B cell (primary cell): ENCODE measurements at regions not wholly inside any gene's neighbourhood (a gene's known extent, or its start where the extent isn't known, plus 50 kb on each side); places are given as distances from the start of the nearest gene placed in this dataset.

ENCODE experiments used
- ATAC-seq: fragments of 200-7000 bp; cut with Tn5 transposase; one replicate; pipeline ENCODE4 v1.10.0; 2021; ENCODE audit warnings: low read depth, mild to moderate bottlenecking, moderate number of reproducible peaks, moderate library complexity
- CTCF ChIA-PET: fragments of 350-600 bp; sonication (Branson Sonifier 250); formaldehyde crosslinking; loops from one replicate; lab custom pipeline; 2021; ENCODE audit warnings: antibody characterized with exemption, inconsistent platforms; lab: Charles Lee
- POLR2A ChIA-PET: fragments of 350-600 bp; sonication (Branson Sonifier 250); formaldehyde crosslinking; loops from one replicate; lab custom pipeline; 2021; ENCODE audit warnings: antibody characterized with exemption; lab: Charles Lee
- DNase-seq: peaks from one replicate; pipeline ENCODE4 v3.0.0; 2013
- H2AFZ ChIP-seq: 2 replicates; pipeline ENCODE4 v1.6.1; 2012; ENCODE audit warnings: mild to moderate bottlenecking, low read depth, low read length; ENCODE audit not compliant: insufficient read depth, poor library complexity, severe bottlenecking
- H3K27ac ChIP-seq, 2 donors: 1 replicate in 1 of 2; 2 replicates in 1 of 2; pipeline ENCODE4 v1.5.1; 2012 to 2013; ENCODE audit warnings: low read length in 2 of 2, mild to moderate bottlenecking in 2 of 2, moderate library complexity in 1 of 2
- H3K27me3 ChIP-seq, 4 experiments: fragments of 200-600 bp in 1 of 4; sonication (generic) in 1 of 4; replicated peaks in 1 of 4; 1 replicate in 2 of 4; 2 replicates in 2 of 4; pipeline versions ENCODE4 v1.6.1 to v1.7.0; 2013 to 2016; ENCODE audit warnings: low read length in 3 of 4, mild to moderate bottlenecking in 2 of 4, mixed read lengths in 1 of 4, moderate library complexity in 1 of 4; ENCODE audit not compliant: insufficient read depth in 4 of 4, control insufficient read depth in 3 of 4; ENCODE audit errors: control extremely low read depth in 1 of 4
- H3K36me3 ChIP-seq, 2 experiments: replicated peaks in 1 of 2; 1 replicate in 1 of 2; 2 replicates in 1 of 2; pipeline versions ENCODE4 v1.6.1 to v1.7.1; 2013; ENCODE audit warnings: low read length in 1 of 2; ENCODE audit not compliant: insufficient read depth in 2 of 2, control insufficient read depth in 1 of 2; ENCODE audit errors: control extremely low read depth in 1 of 2, extremely low read depth in 1 of 2
- H3K4me1 ChIP-seq, 2 donors: fragments of 200-600 bp in 1 of 2; sonication (generic) in 1 of 2; 1 replicate in 1 of 2; 2 replicates in 1 of 2; pipeline versions ENCODE4 v1.5.1 to v1.6.1; 2013 to 2017; ENCODE audit warnings: low read length in 2 of 2; ENCODE audit not compliant: control insufficient read depth in 2 of 2, insufficient read depth in 2 of 2
- H3K4me2 ChIP-seq: replicated peaks from 2 replicates; pipeline ENCODE3; 2012; ENCODE audit warnings: mild to moderate bottlenecking, low read depth, low read length; ENCODE audit not compliant: poor library complexity, severe bottlenecking
- H3K4me3 ChIP-seq, 5 experiments: fragments of 200-600 bp in 1 of 5; sonication (generic) in 1 of 5; 1 replicate in 3 of 5; 2 replicates in 2 of 5; pipeline versions ENCODE4 v1.5.1 to v1.7.0; 2011 to 2016; ENCODE audit warnings: low read length in 4 of 5, mild to moderate bottlenecking in 4 of 5, low read depth in 2 of 5, control low read depth in 1 of 5, moderate library complexity in 1 of 5; ENCODE audit not compliant: insufficient read depth in 1 of 5; ENCODE audit errors: control extremely low read depth in 1 of 5, extremely low read depth in 1 of 5
- H3K79me2 ChIP-seq: fragments of 200-600 bp; sonication (generic); one replicate; pipeline ENCODE4 v1.6.0; 2016; ENCODE audit warnings: low read length; ENCODE audit not compliant: control insufficient read depth, insufficient read depth
- H3K9ac ChIP-seq: fragments of 200-600 bp; sonication (generic); 2 replicates; pipeline ENCODE4 v1.6.1; 2017; ENCODE audit warnings: mild to moderate bottlenecking, low read length, moderate library complexity
- H3K9me3 ChIP-seq, 3 donors: one replicate each; pipeline versions ENCODE4 v1.6.1 to v1.7.1; 2013; ENCODE audit warnings: low read length in 2 of 3; ENCODE audit not compliant: control insufficient read depth in 2 of 3, insufficient read depth in 1 of 3; ENCODE audit errors: control extremely low read depth in 1 of 3
- H4K20me1 ChIP-seq: 2 replicates; pipeline ENCODE4 v1.6.0; 2012; ENCODE audit warnings: mild to moderate bottlenecking, low read length; ENCODE audit not compliant: insufficient read depth, control insufficient read depth, poor library complexity, severe bottlenecking
- H3K27ac Mint-ChIP-seq: one replicate; pipeline ENCODE4 v1.8.0; 2021; ENCODE audit warnings: mixed read lengths
- H3K27me3 Mint-ChIP-seq: one replicate; pipeline ENCODE4 v1.8.0; 2021; ENCODE audit warnings: mixed read lengths
- H3K4me1 Mint-ChIP-seq: one replicate; pipeline ENCODE4 v1.8.0; 2021; ENCODE audit warnings: mixed read lengths
- H3K4me3 Mint-ChIP-seq: one replicate; pipeline ENCODE4 v1.8.0; 2021; ENCODE audit warnings: mixed read lengths
- H3K9me3 Mint-ChIP-seq: one replicate; pipeline ENCODE4 v1.8.0; 2022; ENCODE audit warnings: mixed read lengths; ENCODE audit not compliant: insufficient read depth
- CTCF ChIP-seq: fragments of 200-600 bp; IDR thresholded peaks from one replicate; pipeline ENCODE4 v1.8.0; 2022; ENCODE audit warnings: antibody characterized with exemption, mild to moderate bottlenecking
- EZH2 ChIP-seq: IDR thresholded peaks from 2 replicates; pipeline ENCODE4 v1.6.1; 2012; ENCODE audit warnings: borderline replicate concordance, low read depth, mild to moderate bottlenecking, moderate library complexity, low read length; ENCODE audit not compliant: insufficient read depth, poor library complexity, severe bottlenecking
- WGBS: methylation state at CpG from one replicate; pipeline ENCODE4 v1.1.5; 2013; ENCODE audit warnings: missing lambda C conversion rate; ENCODE audit not compliant: insufficient coverage; 5-methylcytosine and 5-hydroxymethylcytosine counted together
- intact Hi-C: fragments of 100-400 bp; cut with micrococcal nuclease; formaldehyde crosslinking; loops from one replicate; pipeline ENCODE4 v1.10.0; 2022

- H3K36me3 ChIP-seq: no peaks in the 10 kb centered on the region
- Mint-ChIP-seq H3K4me3 (peak overlapping the region; percentile 99), H3K27ac (peak overlapping the region; percentile 100), H3K27me3 (no peaks in the 10 kb centered on the region), H3K9me3 (no peaks in the 10 kb centered on the region), H3K4me1 (peaks cover 33% of the 10 kb centered on the region)
- H2AFZ ChIP-seq: peak overlapping the region; percentile 88
- peaks cover 13 to 33% of the 10 kb centered on the region in 2 donors for H3K4me1 ChIP-seq
- H3K4me3 ChIP-seq: peak overlapping the region; percentile 67 to 92 (median 85)
- 28% methylated on average over 3 of the region's 7 CpGs for WGBS
- ATAC-seq: no peak
- ChIA-PET CTCF (interaction anchor here (0.6 to 6.5 kb wide), 17 partner anchors 10 to 606 kb away, joined by 3 to 72 read pairs (median 9); partner anchors contain the start of gene TMEM267), POLR2A (interaction anchor here (0.6 to 5.6 kb wide), 15 partner anchors 38 to 533 kb away, joined by 3 to 123 read pairs (median 10); partner anchors contain the start of genes HMGCS1, TMEM267 and ZNF131)
- intact Hi-C loops: loop anchor here (1.0 to 2.0 kb wide), 3 partner anchors 447 to 1046 kb away; partner anchors contain the start of genes NNT and RIMOC1
- H3K4me2 ChIP-seq: peak overlapping the region; percentile 75
- H4K20me1 ChIP-seq: no peaks in the 10 kb centered on the region
- DNase-seq: no peak
- peaks cover 6% of the 10 kb centered on the region for H3K79me2 ChIP-seq
- peak overlapping the region; percentile 96 for H3K9ac ChIP-seq
- TF ChIP-seq EZH2 (no peak), CTCF (no peak)
- peak overlapping the region; percentile 93 to 97 for H3K27ac ChIP-seq
- peaks cover 0 to 24% (median 6%) of the 10 kb centered on the region in 3 donors for H3K9me3 ChIP-seq
- H3K27me3 ChIP-seq: no peaks in the 10 kb centered on the region
Observed at GRCh38 chr5:42950116-42950455, 90.0 kb downstream of the ANXA2R start.
